Peyer's patch (tissue), 4 donors: ENCODE measurements at regions not wholly inside any gene's neighbourhood (a gene's known extent, or its start where the extent isn't known, plus 50 kb on each side); places are given as distances from the start of the nearest gene placed in this dataset.

Source experiments
- DNase-seq, 3 donors: peaks; one replicate each; pipeline ENCODE4 v3.0.0-alpha.2; 2017 to 2019
- H3K27ac ChIP-seq, 4 donors: fragments of 200-600 bp; sonication (generic); one replicate each; pipeline ENCODE4 v1.5.1; 2016 to 2019
- H3K27me3 ChIP-seq, 2 donors: fragments of 200-600 bp; sonication (generic); one replicate each; pipeline ENCODE4 v1.5.1; 2019
- H3K36me3 ChIP-seq, 3 donors: fragments of 200-600 bp; sonication (generic); one replicate each; pipeline ENCODE4 v1.5.1; 2016 to 2019
- H3K4me1 ChIP-seq, 4 donors: fragments of 200-600 bp; sonication (generic); one replicate each; pipeline ENCODE4 v1.5.1; 2016 to 2019
- H3K4me3 ChIP-seq, 4 donors: fragments of 200-600 bp; sonication (generic); 1 replicate in 3 of 4; 2 replicates in 1 of 4; pipeline ENCODE4 v1.5.1; 2016 to 2019; ENCODE audit warnings: mild to moderate bottlenecking in 1 of 4
- H3K9me3 ChIP-seq, 4 donors: fragments of 200-600 bp; sonication (generic); one replicate each; pipeline ENCODE4 v1.5.1; 2016 to 2019; ENCODE audit warnings: mild to moderate bottlenecking in 1 of 4
- CTCF ChIP-seq, 6 experiments: fragments of 450-650 bp in 4 of 6; fragments of 200-600 bp in 2 of 6; sonication (generic) in 1 of 6; IDR thresholded peaks; one replicate each; pipeline ENCODE4 v1.5.1; 2017 to 2019; ENCODE audit warnings: antibody characterized with exemption in 6 of 6, mild to moderate bottlenecking in 3 of 6, moderate library complexity in 1 of 6
- POLR2A ChIP-seq, 2 donors: fragments of 450-650 bp; IDR thresholded peaks; one replicate each; pipeline ENCODE4 v1.5.1; 2017; ENCODE audit warnings: antibody characterized with exemption in 2 of 2, mild to moderate bottlenecking in 2 of 2, moderate library complexity in 2 of 2

DNA sequence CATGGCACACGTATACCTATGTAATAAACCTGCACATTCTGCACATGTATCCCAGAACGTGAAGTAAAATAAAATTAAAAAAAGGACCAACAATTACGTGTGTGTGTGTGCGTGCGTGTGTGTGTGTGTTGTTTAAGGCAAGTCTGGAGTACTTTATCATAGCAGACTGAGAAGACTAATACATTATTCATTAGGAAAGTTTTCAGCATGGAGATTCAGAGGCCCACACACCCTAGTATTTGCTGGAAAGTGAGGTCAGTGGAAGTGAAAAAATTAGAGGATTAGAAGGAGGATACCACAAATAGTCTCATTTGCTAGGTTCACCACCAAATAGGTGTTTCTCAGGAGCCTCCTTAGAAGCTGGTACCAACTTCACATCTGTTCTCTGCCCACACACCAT lies 457.1 kb upstream of the CPEB2 start:
- no peak overlapping the region for H3K4me3 ChIP-seq

GRCh38 chr4:14545807-14546206 lies 456.5 kb upstream of the CPEB2 start:
- no peak for DNase-seq
- Histone ChIP-seq H3K27ac (no peak overlapping the region), H3K4me3 (no peak overlapping the region), H3K27me3 (no peaks in the 10 kb centered on the region), H3K9me3 (no peaks in the 10 kb centered on the region), H3K4me1 (no peaks in the 10 kb centered on the region), H3K36me3 (no peaks in the 10 kb centered on the region)
- TF ChIP-seq POLR2A (IDR thresholded peaks at IDR 0.05): no peak
- no peak for TF ChIP-seq CTCF (IDR thresholded peaks at IDR 0.05)

More for the DNA sequence above, 457.1 kb upstream of the CPEB2 start:
- Histone ChIP-seq H3K4me1 (no peaks in the 10 kb centered on the region), H3K9me3 (no peaks in the 10 kb centered on the region), H3K27me3 (no peaks in the 10 kb centered on the region), H3K27ac (no peak overlapping the region), H3K36me3 (no peaks in the 10 kb centered on the region)
- TF ChIP-seq POLR2A (IDR thresholded peaks at IDR 0.05) (no peak), CTCF (IDR thresholded peaks at IDR 0.05) (no peak)
- DNase-seq: no peak

- DNase-seq: no peak
- Histone ChIP-seq H3K27ac (no peak overlapping the region), H3K9me3 (no peaks in the 10 kb centered on the region), H3K4me1 (no peaks in the 10 kb centered on the region), H3K36me3 (no peaks in the 10 kb centered on the region), H3K27me3 (no peaks in the 10 kb centered on the region), H3K4me3 (no peak overlapping the region)
- TF ChIP-seq POLR2A (IDR thresholded peaks at IDR 0.05) (no peak), CTCF (IDR thresholded peaks at IDR 0.05) (no peak)
These were observed 450.2 kb upstream of the CPEB2 start for GRCh38 chr4:14552119-14552518.

GRCh38 chr4:14559646-14560045 lies 442.6 kb upstream of the CPEB2 start:
- Histone ChIP-seq H3K4me1 (no peaks in the 10 kb centered on the region), H3K36me3 (no peaks in the 10 kb centered on the region), H3K27me3 (no peaks in the 10 kb centered on the region), H3K27ac (no peak overlapping the region), H3K4me3 (no peak overlapping the region), H3K9me3 (no peaks in the 10 kb centered on the region)
- DNase-seq: no peak
- no peak for TF ChIP-seq CTCF (IDR thresholded peaks at IDR 0.05)
- no peak for TF ChIP-seq POLR2A (IDR thresholded peaks at IDR 0.05)

DNA sequence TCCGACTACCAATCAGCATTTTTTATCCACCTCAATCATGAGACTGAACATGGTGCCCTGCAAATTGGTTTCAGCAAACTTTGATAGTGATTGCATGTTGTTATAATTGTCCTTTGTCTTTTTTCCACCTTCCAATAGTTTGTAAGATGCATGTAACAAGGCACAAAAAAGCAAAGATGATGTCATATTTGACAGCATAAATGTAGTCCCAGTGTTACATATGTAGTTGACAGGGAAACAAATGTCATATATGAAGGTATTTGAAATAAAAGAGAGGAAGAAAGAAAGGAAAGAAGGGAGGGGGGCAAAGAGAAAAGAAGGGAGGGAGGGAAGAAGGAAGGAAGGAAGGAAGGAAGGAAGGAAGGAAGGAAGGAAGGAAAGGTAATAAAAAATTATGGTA lies 441.7 kb upstream of the CPEB2 start:
- Histone ChIP-seq H3K4me3 (no peak overlapping the region), H3K36me3 (no peaks in the 10 kb centered on the region), H3K27me3 (no peaks in the 10 kb centered on the region), H3K4me1 (no peaks in the 10 kb centered on the region), H3K27ac (no peak overlapping the region), H3K9me3 (no peaks in the 10 kb centered on the region)
- no peak for DNase-seq
- no peak for TF ChIP-seq CTCF (IDR thresholded peaks at IDR 0.05)
- TF ChIP-seq POLR2A (IDR thresholded peaks at IDR 0.05): no peak

DNA sequence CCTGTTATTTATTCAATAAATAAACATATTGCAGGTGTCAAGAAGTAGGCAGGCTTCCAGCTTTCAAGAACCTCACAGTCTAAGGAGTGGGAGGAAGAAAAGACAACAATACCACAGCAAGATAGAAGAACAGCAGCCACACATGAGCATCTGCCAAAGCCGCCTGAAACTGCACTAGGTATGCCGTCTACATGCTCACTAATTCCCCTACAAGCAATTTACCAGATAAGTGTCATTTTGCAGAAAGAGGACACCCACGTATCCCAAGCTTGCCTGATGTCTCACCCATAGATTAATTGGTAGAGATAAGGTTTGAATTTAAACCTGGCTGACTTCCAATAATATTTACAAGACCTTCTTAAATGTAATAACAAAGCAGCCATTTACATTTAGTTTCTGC lies 439.4 kb upstream of the CPEB2 start:
- H3K9me3 ChIP-seq: no peaks in the 10 kb centered on the region
- no peak for DNase-seq
- H3K27me3 ChIP-seq: no peaks in the 10 kb centered on the region
- H3K36me3 ChIP-seq: no peaks in the 10 kb centered on the region
- no peaks in the 10 kb centered on the region for H3K4me1 ChIP-seq
- TF ChIP-seq CTCF (IDR thresholded peaks at IDR 0.05): no peak
- TF ChIP-seq POLR2A (IDR thresholded peaks at IDR 0.05): no peak
- H3K27ac ChIP-seq: no peak overlapping the region
- H3K4me3 ChIP-seq: no peak overlapping the region
